ENCODE measurements at regions not wholly inside any gene's neighbourhood (a gene's known extent, or its start where the extent isn't known, plus 50 kb on each side); places are given as distances from the start of the nearest gene placed in this dataset.

- DNase-seq, result no peak
Measured at GRCh38 chr1:228899421-228899956, 164.2 kb downstream of the RHOU start.

GRCh38 chr1:228900099-228900885, 165.0 kb downstream of the RHOU start:
- no peak for DNase-seq

GRCh38 chr1:228900886-228901392, 165.7 kb downstream of the RHOU start:
- no peak for DNase-seq

- no peak for DNase-seq
Measured at GRCh38 chr1:228901936-228902681, 166.8 kb downstream of the RHOU start.

- no peak for DNase-seq
Measured at GRCh38 chr1:228902781-228903433, 167.6 kb downstream of the RHOU start.

- DNase-seq, result no peak
Measured at GRCh38 chr1:228903434-228904071, 168.3 kb downstream of the RHOU start.

- no peak for DNase-seq
Measured at GRCh38 chr1:228904222-228904621, 168.9 kb downstream of the RHOU start.

- DNase-seq, result no peak
Measured at GRCh38 chr1:228905701-228906101, 170.4 kb downstream of the RHOU start.

GRCh38 chr1:228906223-228906860, 171.1 kb downstream of the RHOU start:
- DNase-seq, result no peak

- DNase-seq, result no peak
Measured at GRCh38 chr1:228911225-228912210, 176.2 kb downstream of the RHOU start.

GRCh38 chr1:228913626-228914414, 178.5 kb downstream of the RHOU start:
- DNase-seq, result no peak

- no peak for DNase-seq
Measured at GRCh38 chr1:228914700-228915099, 179.4 kb downstream of the RHOU start.

GRCh38 chr1:228917342-228917741, 182.1 kb downstream of the RHOU start:
- no peak for DNase-seq

GRCh38 chr1:228917755-228918154, 182.5 kb downstream of the RHOU start:
- DNase-seq, result no peak

- no peak for DNase-seq
Measured at GRCh38 chr1:228918335-228918734, 183.1 kb downstream of the RHOU start.

GRCh38 chr1:228919914-228920313, 184.6 kb downstream of the RHOU start:
- DNase-seq, result no peak

- DNase-seq, result no peak
Measured at GRCh38 chr1:228920831-228921230, 185.6 kb downstream of the RHOU start.

GRCh38 chr1:228921481-228921880, 186.2 kb downstream of the RHOU start:
- DNase-seq, result no peak

GRCh38 chr1:228922722-228923376, 187.6 kb downstream of the RHOU start:
- no peak for DNase-seq

Measured in NCI-H510A treated with DMSO at 0.1 percent for 48 hours (cell line).